Fibroblast of the aortic adventitia (primary cell): ENCODE measurements at regions not wholly inside any gene's neighbourhood (a gene's known extent, or its start where the extent isn't known, plus 50 kb on each side); places are given as distances from the start of the nearest gene placed in this dataset.

ENCODE experiments used
- DNase-seq: peaks from one replicate; pipeline ENCODE4 v3.0.0-alpha.2; 2010; ENCODE audit warnings: low read depth
- H3K4me3 ChIP-seq: 2 replicates; pipeline ENCODE4 v1.5.1; 2011; ENCODE audit warnings: low read depth, mild to moderate bottlenecking, control low read depth, low read length, moderate library complexity
- CTCF ChIP-seq: IDR thresholded peaks from 2 replicates; pipeline ENCODE4 v1.5.1; 2011; ENCODE audit warnings: mild to moderate bottlenecking, low read length, control low read depth, inconsistent platforms; ENCODE audit not compliant: insufficient read depth

DNA sequence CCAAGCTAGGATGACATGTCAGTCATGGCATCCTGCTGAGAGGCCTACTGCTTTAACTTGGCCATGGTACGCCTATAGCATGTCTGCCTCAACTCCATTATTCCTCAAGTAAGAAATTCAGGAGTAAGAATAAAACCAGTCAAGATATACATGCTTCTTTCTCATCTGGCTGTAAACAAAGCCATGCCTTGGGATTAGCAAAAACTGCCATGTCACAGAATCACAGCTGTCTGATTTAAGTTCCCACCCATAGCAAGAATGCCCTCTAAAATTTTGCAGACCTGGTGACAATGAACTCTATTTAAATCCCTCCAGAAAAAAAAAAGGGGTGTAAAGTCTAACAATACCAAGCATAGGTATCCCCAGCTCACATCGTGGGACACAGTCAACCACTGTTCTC is 55.6 kb upstream of the ACAN start:
- DNase-seq: no peak
- TF ChIP-seq CTCF: no peak
- no peak overlapping the region for H3K4me3 ChIP-seq

DNA sequence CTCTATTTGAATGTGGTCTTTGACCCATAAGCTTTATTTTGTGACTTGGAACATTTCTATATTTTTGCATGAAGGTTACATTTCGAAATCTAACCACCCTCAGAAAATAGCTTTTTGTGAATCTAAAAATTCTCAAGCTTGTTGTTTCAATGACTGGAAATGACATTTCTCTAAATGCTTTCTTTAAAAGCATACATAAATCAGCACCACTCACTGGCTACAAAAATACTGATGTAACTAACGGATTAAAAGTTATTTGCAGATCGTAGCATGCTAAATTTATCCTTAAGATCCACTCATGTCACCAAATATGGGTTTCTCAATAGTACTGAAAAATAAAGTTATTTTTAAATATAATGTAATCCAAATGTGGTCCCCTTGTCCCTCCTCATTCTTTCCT is 55.2 kb upstream of the ACAN start:
- no peak for DNase-seq
- no peak overlapping the region for H3K4me3 ChIP-seq
- no peak for TF ChIP-seq CTCF

GRCh38 chr15:88748651-88749050 is 54.6 kb upstream of the ACAN start:
- no peak overlapping the region for H3K4me3 ChIP-seq
- no peak for TF ChIP-seq CTCF
- DNase-seq: no peak

GRCh38 chr15:88749699-88750098 is 53.5 kb upstream of the ACAN start:
- no peak for DNase-seq
- H3K4me3 ChIP-seq: no peak overlapping the region
- no peak for TF ChIP-seq CTCF

- no peak for TF ChIP-seq CTCF
- no peak for DNase-seq
Measured at GRCh38 chr15:88752501-88752900, 50.7 kb upstream of the ACAN start.

DNA sequence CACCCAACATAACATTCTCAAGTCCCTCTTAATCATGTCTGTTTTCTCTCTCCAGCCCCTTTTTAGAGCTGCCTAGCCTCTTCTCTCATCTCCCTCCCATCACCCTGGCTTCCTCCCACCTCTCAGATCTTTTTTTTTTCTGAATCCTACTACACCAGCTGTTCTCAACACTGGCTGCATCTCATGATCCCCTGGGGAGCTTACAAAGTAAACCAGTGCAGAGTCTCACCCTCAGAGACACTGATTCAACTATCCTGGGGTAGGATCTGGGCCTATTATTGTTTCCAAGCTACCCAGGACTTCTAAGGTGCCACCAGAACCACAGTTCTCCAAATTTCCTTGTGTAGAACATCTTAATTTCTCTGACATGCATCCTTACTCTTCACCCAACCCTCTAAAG is 50.3 kb upstream of the ACAN start:
- H3K4me3 ChIP-seq: no peak overlapping the region
- no peak for DNase-seq
- no peak for TF ChIP-seq CTCF

More at GRCh38 chr15:88752501-88752900, 50.7 kb upstream of the ACAN start:
- no peak overlapping the region for H3K4me3 ChIP-seq
